HUES64 (cell line): ENCODE measurements at regions not wholly inside any gene's neighbourhood (a gene's known extent, or its start where the extent isn't known, plus 50 kb on each side); places are given as distances from the start of the nearest gene placed in this dataset.

ENCODE experiments used
- H3K27ac ChIP-seq: 2 replicates; pipeline ENCODE4 v1.7.0; 2013; ENCODE audit warnings: low read depth, low read length, inconsistent platforms
- H3K27me3 ChIP-seq: 2 replicates; pipeline ENCODE4 v1.6.1; 2013; ENCODE audit warnings: mild to moderate bottlenecking, low read length; ENCODE audit not compliant: insufficient read depth
- H3K36me3 ChIP-seq: 2 replicates; pipeline ENCODE4 v1.6.1; 2013; ENCODE audit warnings: mild to moderate bottlenecking, low read length; ENCODE audit not compliant: insufficient read depth
- H3K4me1 ChIP-seq: 2 replicates; pipeline ENCODE4 v1.6.1; 2013; ENCODE audit warnings: mild to moderate bottlenecking, low read length, moderate library complexity; ENCODE audit not compliant: insufficient read depth
- H3K4me3 ChIP-seq: 2 replicates; pipeline ENCODE4 v1.5.1; 2013; ENCODE audit warnings: mild to moderate bottlenecking, low read length, moderate library complexity
- H3K9ac ChIP-seq: 2 replicates; pipeline ENCODE4 v1.6.1; 2013; ENCODE audit warnings: mild to moderate bottlenecking, low read depth, low read length
- H3K9me3 ChIP-seq: 2 replicates; pipeline ENCODE4 v1.6.1; 2013; ENCODE audit warnings: low read depth, low read length; ENCODE audit not compliant: insufficient read depth
- WGBS: fragments of 150-250, 120-280 bp; methylation state at CpG from one replicate; pipeline ENCODE4 v1.1.7; 2013; ENCODE audit warnings: missing lambda C conversion rate; 5-methylcytosine and 5-hydroxymethylcytosine counted together

- H3K4me3 ChIP-seq, result no peak overlapping the region
- WGBS, result 66% methylated on average over 2 of the region's 2 CpGs
- no peaks in the 10 kb centered on the region for H3K36me3 ChIP-seq
- H3K9ac ChIP-seq, result no peak overlapping the region
- no peaks in the 10 kb centered on the region for H3K27me3 ChIP-seq
- no peaks in the 10 kb centered on the region for H3K4me1 ChIP-seq
- H3K27ac ChIP-seq, result no peak overlapping the region
- no peaks in the 10 kb centered on the region; the same call in 1 of the 2 replicates for H3K9me3 ChIP-seq
Measured at GRCh38 chr21:22476726-22477646, 1478.8 kb downstream of the NCAM2 start.

- no CpG with 5 or more reads among the region's 1 CpG for WGBS
- H3K36me3 ChIP-seq, result no peaks in the 10 kb centered on the region
- no peaks in the 10 kb centered on the region for H3K9me3 ChIP-seq
Measured at GRCh38 chr21:22490049-22490448, 1491.8 kb downstream of the NCAM2 start.

GRCh38 chr21:22516230-22516629, 1518.0 kb downstream of the NCAM2 start:
- whole genome bisulfite sequencing, result 93% methylated on average over 3 of the region's 3 CpGs
- Histone ChIP-seq H3K27me3 (no peaks in the 10 kb centered on the region), H3K4me3 (no peak overlapping the region), H3K27ac (no peak overlapping the region), H3K9ac (no peak overlapping the region), H3K36me3 (no peaks in the 10 kb centered on the region), H3K9me3 (peaks cover 7% of the 10 kb centered on the region), H3K4me1 (no peaks in the 10 kb centered on the region; the same call in 1 of the 2 replicates)

More at GRCh38 chr21:22490049-22490448, 1491.8 kb downstream of the NCAM2 start:
- Histone ChIP-seq H3K4me3 (no peak overlapping the region), H3K9ac (no peak overlapping the region), H3K27me3 (no peaks in the 10 kb centered on the region), H3K4me1 (no peaks in the 10 kb centered on the region), H3K27ac (no peak overlapping the region)

- 94% methylated on average over 1 of the region's 1 CpG for WGBS
Measured at GRCh38 chr21:22535630-22536029, 1537.4 kb downstream of the NCAM2 start.

GRCh38 chr21:22536509-22536908, 1538.3 kb downstream of the NCAM2 start:
- Histone ChIP-seq H3K36me3 (no peaks in the 10 kb centered on the region), H3K27ac (no peak overlapping the region), H3K4me3 (no peak overlapping the region), H3K27me3 (no peaks in the 10 kb centered on the region), H3K9ac (no peak overlapping the region), H3K9me3 (peaks cover 22% of the 10 kb centered on the region), H3K4me1 (no peaks in the 10 kb centered on the region)

More at GRCh38 chr21:22535630-22536029, 1537.4 kb downstream of the NCAM2 start:
- Histone ChIP-seq H3K9ac (no peak overlapping the region), H3K36me3 (no peaks in the 10 kb centered on the region), H3K9me3 (peaks cover 17% of the 10 kb centered on the region), H3K4me3 (no peak overlapping the region), H3K27me3 (no peaks in the 10 kb centered on the region), H3K4me1 (no peaks in the 10 kb centered on the region), H3K27ac (no peak overlapping the region)

GRCh38 chr21:22544747-22545146, 1546.5 kb downstream of the NCAM2 start:
- no peak overlapping the region for H3K4me3 ChIP-seq
- H3K27ac ChIP-seq, result no peak overlapping the region
- H3K4me1 ChIP-seq, result no peaks in the 10 kb centered on the region
- no peaks in the 10 kb centered on the region for H3K36me3 ChIP-seq
- H3K27me3 ChIP-seq, result no peaks in the 10 kb centered on the region
- 71% methylated on average over 1 of the region's 2 CpGs for WGBS
- no peak overlapping the region for H3K9ac ChIP-seq
- peaks cover 14% of the 10 kb centered on the region for H3K9me3 ChIP-seq

GRCh38 chr21:22552390-22552789, 1554.2 kb downstream of the NCAM2 start:
- Histone ChIP-seq H3K4me3 (no peak overlapping the region), H3K27ac (no peak overlapping the region), H3K9ac (no peak overlapping the region), H3K9me3 (no peaks in the 10 kb centered on the region), H3K27me3 (no peaks in the 10 kb centered on the region), H3K36me3 (no peaks in the 10 kb centered on the region), H3K4me1 (no peaks in the 10 kb centered on the region)

GRCh38 chr21:22554690-22555316, 1556.6 kb downstream of the NCAM2 start:
- Histone ChIP-seq H3K27me3 (no peaks in the 10 kb centered on the region), H3K27ac (no peak overlapping the region), H3K4me1 (no peaks in the 10 kb centered on the region), H3K9ac (no peak overlapping the region), H3K4me3 (no peak overlapping the region), H3K9me3 (no peaks in the 10 kb centered on the region), H3K36me3 (no peaks in the 10 kb centered on the region)
- 94% methylated on average over 5 of the region's 6 CpGs for WGBS

GRCh38 chr21:22556829-22557228, 1558.6 kb downstream of the NCAM2 start:
- Histone ChIP-seq H3K4me1 (no peaks in the 10 kb centered on the region), H3K36me3 (no peaks in the 10 kb centered on the region), H3K9me3 (peaks cover 8% of the 10 kb centered on the region; the same call in 1 of the 2 replicates), H3K27me3 (no peaks in the 10 kb centered on the region), H3K27ac (no peak overlapping the region), H3K4me3 (no peak overlapping the region), H3K9ac (no peak overlapping the region)

GRCh38 chr21:22561946-22562345, 1563.7 kb downstream of the NCAM2 start:
- H3K27me3 ChIP-seq, result no peaks in the 10 kb centered on the region
- H3K9me3 ChIP-seq, result peaks cover 12% of the 10 kb centered on the region; the same call in 1 of the 2 replicates
- H3K27ac ChIP-seq, result no peak overlapping the region
- H3K4me1 ChIP-seq, result no peaks in the 10 kb centered on the region
- no peaks in the 10 kb centered on the region for H3K36me3 ChIP-seq
- H3K9ac ChIP-seq, result no peak overlapping the region
- H3K4me3 ChIP-seq, result no peak overlapping the region
- WGBS, result 91% methylated on average over 16 of the region's 16 CpGs

- no peaks in the 10 kb centered on the region for H3K36me3 ChIP-seq
- 92% methylated on average over 1 of the region's 1 CpG for WGBS
Measured at GRCh38 chr21:22573834-22574233, 1575.6 kb downstream of the NCAM2 start.

More at GRCh38 chr21:22573834-22574233, 1575.6 kb downstream of the NCAM2 start:
- H3K4me1 ChIP-seq, result peaks cover 7% of the 10 kb centered on the region; the same call in 1 of the 2 replicates
- no peak overlapping the region for H3K9ac ChIP-seq
- no peak overlapping the region for H3K27ac ChIP-seq
- H3K27me3 ChIP-seq, result peaks cover 3% of the 10 kb centered on the region; the same call in 1 of the 2 replicates
- H3K4me3 ChIP-seq, result no peak overlapping the region
- no peaks in the 10 kb centered on the region for H3K9me3 ChIP-seq
